Astrocyte (in vitro differentiated cells and primary cell): ENCODE measurements at regions not wholly inside any gene's neighbourhood (a gene's known extent, or its start where the extent isn't known, plus 50 kb on each side); places are given as distances from the start of the nearest gene placed in this dataset.

Experiments used
- EZH2 ChIP-seq: IDR thresholded peaks from 2 replicates; pipeline ENCODE4 v1.6.1; 2012; ENCODE audit warnings: mild to moderate bottlenecking, low read length, inconsistent platforms; ENCODE audit not compliant: insufficient read depth
- TF ChIP-seq, protein P1 (sequence below): IDR thresholded peaks from 2 replicates; pipeline ENCODE4 v1.5.1; 2011; ENCODE audit warnings: low read depth, mild to moderate bottlenecking, inconsistent platforms, low read length, moderate library complexity; ENCODE audit not compliant: insufficient read depth

- TF ChIP-seq EZH2, result no peak
- TF ChIP-seq, protein P1, sequence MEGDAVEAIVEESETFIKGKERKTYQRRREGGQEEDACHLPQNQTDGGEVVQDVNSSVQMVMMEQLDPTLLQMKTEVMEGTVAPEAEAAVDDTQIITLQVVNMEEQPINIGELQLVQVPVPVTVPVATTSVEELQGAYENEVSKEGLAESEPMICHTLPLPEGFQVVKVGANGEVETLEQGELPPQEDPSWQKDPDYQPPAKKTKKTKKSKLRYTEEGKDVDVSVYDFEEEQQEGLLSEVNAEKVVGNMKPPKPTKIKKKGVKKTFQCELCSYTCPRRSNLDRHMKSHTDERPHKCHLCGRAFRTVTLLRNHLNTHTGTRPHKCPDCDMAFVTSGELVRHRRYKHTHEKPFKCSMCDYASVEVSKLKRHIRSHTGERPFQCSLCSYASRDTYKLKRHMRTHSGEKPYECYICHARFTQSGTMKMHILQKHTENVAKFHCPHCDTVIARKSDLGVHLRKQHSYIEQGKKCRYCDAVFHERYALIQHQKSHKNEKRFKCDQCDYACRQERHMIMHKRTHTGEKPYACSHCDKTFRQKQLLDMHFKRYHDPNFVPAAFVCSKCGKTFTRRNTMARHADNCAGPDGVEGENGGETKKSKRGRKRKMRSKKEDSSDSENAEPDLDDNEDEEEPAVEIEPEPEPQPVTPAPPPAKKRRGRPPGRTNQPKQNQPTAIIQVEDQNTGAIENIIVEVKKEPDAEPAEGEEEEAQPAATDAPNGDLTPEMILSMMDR, result no peak
Observed at GRCh38 chr21:39036581-39036980, 146.7 kb downstream of the PSMG1 start.
